ENCODE measurements at regions not wholly inside any gene's neighbourhood (a gene's known extent, or its start where the extent isn't known, plus 50 kb on each side); places are given as distances from the start of the nearest gene placed in this dataset.

DNA sequence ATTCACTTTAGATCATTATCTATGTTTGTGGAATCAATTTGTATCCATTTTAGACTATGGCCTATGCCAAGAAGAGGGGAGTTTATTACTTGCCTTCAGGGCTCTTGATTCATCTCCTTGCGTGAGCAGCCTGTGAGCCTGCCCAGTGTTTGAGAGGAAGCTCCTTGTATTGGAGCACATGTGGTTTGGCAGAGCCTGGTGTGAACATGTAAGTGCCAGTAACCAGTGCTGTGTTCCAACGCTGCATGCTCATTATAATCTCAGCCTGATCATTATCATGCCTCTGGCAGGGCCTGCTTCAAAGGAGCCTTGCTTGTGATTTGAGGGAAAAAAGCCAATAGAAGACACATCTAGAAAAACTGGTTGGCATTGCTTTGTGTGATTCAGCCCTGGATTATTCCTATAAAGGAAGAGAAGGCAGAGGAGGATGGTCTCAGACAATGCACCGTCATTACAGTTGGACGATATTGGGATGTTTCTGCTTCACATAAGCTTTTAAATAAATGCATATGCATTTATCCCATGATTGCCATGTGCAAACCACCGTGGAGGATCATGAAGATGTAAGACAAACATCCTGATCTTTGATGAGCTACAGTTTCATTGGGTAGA lies 203.4 kb upstream of the AHR start:
- H3K27ac ChIP-seq: peak overlapping the region; percentile 27 to 29
- no peak overlapping the region for H3K4me3 ChIP-seq
- no peaks in the 10 kb centered on the region for H3K36me3 ChIP-seq
- TF ChIP-seq POLR2AphosphoS5 (IDR thresholded peaks at IDR 0.05) (peak; percentile 61 to 78 (median 67)), CTCF (IDR thresholded peaks at IDR 0.05) (no peak)
- DNase-seq (ENCODE audit: low spot score in 2 of 2): peak; percentile 60 to 94
- H3K4me1 ChIP-seq: no peaks in the 10 kb centered on the region
- no peaks in the 10 kb centered on the region for H3K27me3 ChIP-seq
- intact Hi-C loops (cut with DNase I; ENCODE audit: low total_unique reads): no loop called here
- H3K9me3 ChIP-seq: no peaks in the 10 kb centered on the region

DNA sequence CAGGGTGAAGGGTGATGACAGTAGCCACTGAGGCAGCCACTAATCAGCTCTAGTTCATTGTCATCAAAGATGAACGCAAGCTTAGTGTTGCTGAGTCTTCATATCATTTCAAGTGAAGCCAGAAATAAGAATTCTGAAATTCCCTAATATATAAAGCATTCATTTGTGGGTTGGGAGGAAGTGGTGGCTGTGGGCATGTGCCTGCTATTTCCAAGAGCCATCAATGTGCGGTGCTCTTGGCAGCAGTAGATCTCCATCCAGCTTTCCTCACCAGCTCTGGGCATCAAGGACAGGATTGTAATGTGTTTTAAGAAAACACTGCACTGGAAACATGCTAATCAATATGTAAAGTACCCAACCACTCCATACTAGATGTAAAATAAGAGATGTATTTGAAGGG lies 202.5 kb upstream of the AHR start:
- Histone ChIP-seq H3K36me3 (no peaks in the 10 kb centered on the region), H3K27ac (peak overlapping the region; percentile 27 to 29), H3K9me3 (no peaks in the 10 kb centered on the region), H3K27me3 (no peaks in the 10 kb centered on the region), H3K4me3 (no peak overlapping the region), H3K4me1 (no peaks in the 10 kb centered on the region)
- no peak for DNase-seq (ENCODE audit: low spot score in 2 of 2)
- no peak for TF ChIP-seq POLR2AphosphoS5 (IDR thresholded peaks at IDR 0.05)
- TF ChIP-seq POLR2A (IDR thresholded peaks at IDR 0.05): no peak
- TF ChIP-seq CTCF (IDR thresholded peaks at IDR 0.05): no peak
- intact Hi-C loops (cut with DNase I; ENCODE audit: low total_unique reads): no loop called here

DNA sequence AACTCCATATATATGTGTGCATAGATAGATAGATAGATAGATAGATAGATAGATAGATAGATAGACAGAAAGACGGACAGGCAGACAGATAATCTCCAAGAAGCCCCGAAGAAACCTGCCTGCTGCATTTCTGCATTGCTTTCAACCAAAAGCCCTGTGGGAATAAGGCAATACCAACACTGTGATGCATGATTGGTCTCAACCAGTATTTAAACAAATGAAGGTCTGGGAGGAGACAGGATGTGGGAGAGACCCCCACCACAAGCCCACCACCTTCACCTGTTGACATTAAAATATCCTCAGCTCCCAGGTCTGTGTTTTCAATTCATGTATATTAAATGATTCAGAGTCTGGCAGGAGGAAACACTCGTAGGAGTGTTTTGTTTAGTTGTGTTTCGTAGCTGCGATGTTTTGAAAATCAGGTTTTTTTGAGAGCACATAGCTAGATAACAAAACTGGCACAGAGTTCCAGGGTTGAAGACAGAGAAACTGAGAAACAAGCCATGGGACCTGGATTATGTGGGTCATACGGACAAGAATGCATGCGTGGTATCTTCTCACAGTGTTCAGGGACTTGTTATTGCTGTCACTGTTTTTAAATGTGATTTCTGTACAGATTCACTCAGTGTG lies 200.7 kb upstream of the AHR start:
- Histone ChIP-seq H3K27me3 (no peaks in the 10 kb centered on the region), H3K4me1 (no peaks in the 10 kb centered on the region), H3K9me3 (peaks cover 0 to 7% of the 10 kb centered on the region in 2 donors), H3K4me3 (peak overlapping the region in 2 of 3 donors; percentile 6 to 9), H3K36me3 (no peaks in the 10 kb centered on the region), H3K27ac (peak overlapping the region in 1 of 2 donors; percentile 84)
- no peak for TF ChIP-seq POLR2A (IDR thresholded peaks at IDR 0.05)
- no peak for TF ChIP-seq POLR2AphosphoS5 (IDR thresholded peaks at IDR 0.05)
- no peak for TF ChIP-seq CTCF (IDR thresholded peaks at IDR 0.05)
- intact Hi-C loops (cut with DNase I; ENCODE audit: low total_unique reads): no loop called here
- no peak for DNase-seq (ENCODE audit: low spot score in 2 of 2)

DNA sequence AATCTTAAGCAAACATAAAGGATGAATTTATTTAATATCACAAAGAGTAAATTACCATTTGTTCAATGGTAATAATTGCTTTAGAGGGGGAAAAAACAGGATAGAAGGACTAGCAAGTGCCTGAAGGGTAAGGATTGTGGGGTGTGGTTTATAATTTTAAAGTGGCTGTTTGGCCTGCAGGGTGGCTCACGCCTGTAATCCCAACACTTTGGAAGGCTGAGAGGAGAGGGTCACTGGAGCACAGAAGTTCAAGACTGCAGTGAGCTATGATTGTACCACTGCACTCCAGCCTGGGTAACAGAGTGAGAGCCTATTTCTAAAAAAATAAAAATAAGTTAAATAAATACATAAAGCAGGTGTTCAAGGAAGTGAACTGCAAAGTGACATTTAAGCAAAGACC lies 199.9 kb upstream of the AHR start:
- TF ChIP-seq CTCF (IDR thresholded peaks at IDR 0.05): no peak
- no peak for TF ChIP-seq POLR2A (IDR thresholded peaks at IDR 0.05)
- TF ChIP-seq POLR2AphosphoS5 (IDR thresholded peaks at IDR 0.05): no peak
- DNase-seq (ENCODE audit: low spot score in 2 of 2): no peak
- Histone ChIP-seq H3K27ac (peak overlapping the region in 1 of 2 donors; percentile 84), H3K4me1 (no peaks in the 10 kb centered on the region), H3K36me3 (no peaks in the 10 kb centered on the region), H3K4me3 (no peak overlapping the region), H3K9me3 (peaks cover 0 to 7% of the 10 kb centered on the region in 2 donors), H3K27me3 (no peaks in the 10 kb centered on the region)
- intact Hi-C loops (cut with DNase I; ENCODE audit: low total_unique reads): no loop called here

Measured in breast epithelium (tissue), 4 donors.